NCI-H524 (cell line): ENCODE measurements at regions not wholly inside any gene's neighbourhood (a gene's known extent, or its start where the extent isn't known, plus 50 kb on each side); places are given as distances from the start of the nearest gene placed in this dataset.
"Not testable (repeated sequence)": the region's sequence is repeated elsewhere in the genome, so short reads cannot be mapped to it uniquely, and the experiment has no call there.

ENCODE experiments used
- DNase-seq, 2 experiments: peaks; one replicate each; lab custom pipeline; 2025; lab: John Stamatoyannopoulos, UW

- no peak for DNase-seq
Measured at GRCh38 chr7:10463701-10464100, 510.0 kb upstream of the PHF14 start.

DNA sequence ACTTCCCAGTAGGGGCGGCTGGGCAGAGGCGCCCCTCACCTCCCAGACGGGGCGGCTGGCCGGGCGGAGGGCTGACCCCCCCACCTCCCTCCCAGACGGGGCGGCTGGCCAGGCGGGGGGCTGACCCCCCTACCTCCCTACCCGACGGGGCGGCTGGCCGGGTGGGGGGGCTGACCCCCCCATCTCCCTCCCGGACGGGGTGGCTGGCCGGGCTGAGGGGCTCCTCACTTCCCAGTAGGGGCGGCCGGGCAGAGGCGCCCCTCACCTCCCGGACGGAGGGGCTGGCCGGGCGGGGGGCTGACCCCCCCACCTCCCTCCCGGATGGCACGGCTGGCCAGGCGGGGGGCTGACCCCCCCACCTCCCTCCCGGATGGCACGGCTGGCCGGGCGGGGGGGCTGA is 508.1 kb upstream of the PHF14 start:
- DNase-seq = not testable (repeated sequence)

- DNase-seq = no peak
Measured at GRCh38 chr7:10468908-10469307, 504.8 kb upstream of the PHF14 start.

- no peak for DNase-seq
Measured at GRCh38 chr7:10469476-10469875, 504.2 kb upstream of the PHF14 start.

- no peak for DNase-seq
Measured at GRCh38 chr7:10471280-10472058, 502.2 kb upstream of the PHF14 start.

- no peak for DNase-seq
Measured at GRCh38 chr7:10472115-10472514, 501.6 kb upstream of the PHF14 start.

DNA sequence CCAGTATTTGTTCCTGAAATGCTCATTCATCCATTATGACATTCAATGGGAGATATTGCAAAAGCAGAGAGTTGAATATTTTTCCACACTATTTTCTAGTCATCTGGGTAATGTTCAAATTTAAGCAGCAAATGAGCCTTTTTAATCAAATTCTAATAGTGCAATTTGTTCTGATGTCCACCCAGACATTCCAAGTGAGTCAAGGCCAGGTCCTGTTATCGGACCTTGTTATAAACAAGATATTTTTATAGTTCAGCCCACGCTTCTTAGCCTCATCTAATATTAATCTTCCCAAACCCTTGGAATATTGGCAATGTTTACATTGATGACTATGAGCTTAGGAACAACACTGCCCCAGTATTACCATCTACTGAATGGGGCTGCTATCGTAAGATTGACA is 500.1 kb upstream of the PHF14 start:
- no peak for DNase-seq

DNA sequence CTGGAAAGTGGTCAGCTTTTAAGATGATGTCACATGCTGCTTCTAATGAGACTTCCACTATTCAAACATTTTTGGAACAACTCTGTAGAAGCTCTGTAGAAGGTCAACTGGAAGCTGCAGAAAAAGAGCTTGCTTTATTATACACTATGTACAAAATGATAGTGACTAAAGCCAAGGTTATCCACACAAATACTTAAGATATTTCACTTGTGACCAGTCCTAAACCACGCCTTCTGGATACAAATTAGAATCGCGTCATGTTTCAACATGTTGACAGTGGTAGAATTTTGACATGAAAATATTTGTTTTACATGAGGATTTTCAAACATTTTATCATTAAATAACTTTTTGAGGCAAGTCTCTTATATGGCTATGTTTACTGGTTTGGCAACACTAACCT is 499.6 kb upstream of the PHF14 start:
- DNase-seq = no peak

DNA sequence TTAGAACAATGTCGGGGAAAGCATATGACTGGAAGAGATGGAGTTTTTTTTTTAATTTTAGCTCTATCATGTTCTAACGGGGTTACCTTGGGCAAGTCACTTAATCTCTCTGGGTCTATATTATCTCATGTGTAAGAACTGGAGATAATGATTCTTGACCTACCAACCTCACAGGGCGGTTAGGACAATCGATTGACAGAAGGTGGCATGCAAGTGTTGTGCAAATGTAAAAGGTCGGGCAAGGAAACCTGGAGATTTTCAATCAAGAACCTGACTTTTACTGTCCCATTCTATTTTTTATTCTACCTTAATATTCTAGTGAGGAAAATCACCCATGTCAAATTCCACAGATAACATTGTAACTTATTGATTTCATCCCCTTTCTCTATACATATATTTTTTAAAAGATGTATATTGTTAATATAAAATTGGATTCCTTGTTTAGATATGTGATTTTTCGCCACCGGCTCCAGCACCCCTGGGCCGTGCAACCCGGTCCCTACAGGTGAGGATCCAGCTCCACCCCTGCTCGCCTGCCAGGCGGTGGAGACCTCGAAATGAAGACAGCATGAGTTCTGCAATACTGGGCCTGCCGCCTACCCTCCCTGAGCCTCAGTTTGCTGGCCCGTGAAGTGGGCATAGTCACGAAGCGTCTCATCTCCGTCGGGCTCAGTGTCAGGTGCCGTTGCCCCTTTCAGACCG is 497.6 kb upstream of the PHF14 start:
- no peak for DNase-seq

DNA sequence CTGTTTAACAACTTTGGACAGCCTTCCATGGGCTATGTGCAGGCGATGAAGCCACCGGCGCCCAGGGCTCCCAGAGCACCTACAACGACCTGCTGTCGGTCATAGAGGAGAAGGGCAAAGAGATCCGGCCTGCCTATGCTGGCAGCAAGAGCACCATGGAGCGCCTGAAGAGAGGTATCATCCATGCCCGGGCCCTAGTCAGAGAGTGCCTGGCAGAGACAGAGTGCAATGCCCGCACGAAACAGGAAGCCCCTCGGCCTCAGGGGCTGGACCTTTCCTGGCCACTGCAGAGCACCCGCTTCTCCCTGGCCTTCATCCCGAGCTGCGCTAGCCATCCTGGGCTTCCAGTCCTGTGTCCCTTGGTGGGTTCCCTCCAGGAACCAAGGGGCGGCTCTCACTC is 497.0 kb upstream of the PHF14 start:
- DNase-seq = no peak

DNA sequence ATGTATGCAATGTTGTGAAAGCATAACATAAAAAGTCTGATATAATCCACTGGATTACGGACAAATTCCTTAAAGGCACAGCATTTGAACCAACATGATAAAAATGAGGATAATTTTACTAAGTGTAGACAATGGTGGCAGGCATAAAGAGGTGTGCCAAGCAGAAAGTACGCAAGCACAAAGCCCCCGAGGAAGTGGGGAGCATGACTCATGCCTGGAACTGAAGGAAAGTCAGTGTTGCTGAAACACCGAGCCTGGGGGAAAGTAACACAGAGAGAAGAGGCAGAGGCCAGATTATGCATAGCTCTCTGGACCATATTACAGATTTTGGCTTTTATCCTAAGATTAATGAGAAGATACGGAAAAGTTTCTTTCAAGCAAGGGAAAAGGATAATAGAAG is 490.0 kb upstream of the PHF14 start:
- DNase-seq = no peak

DNA sequence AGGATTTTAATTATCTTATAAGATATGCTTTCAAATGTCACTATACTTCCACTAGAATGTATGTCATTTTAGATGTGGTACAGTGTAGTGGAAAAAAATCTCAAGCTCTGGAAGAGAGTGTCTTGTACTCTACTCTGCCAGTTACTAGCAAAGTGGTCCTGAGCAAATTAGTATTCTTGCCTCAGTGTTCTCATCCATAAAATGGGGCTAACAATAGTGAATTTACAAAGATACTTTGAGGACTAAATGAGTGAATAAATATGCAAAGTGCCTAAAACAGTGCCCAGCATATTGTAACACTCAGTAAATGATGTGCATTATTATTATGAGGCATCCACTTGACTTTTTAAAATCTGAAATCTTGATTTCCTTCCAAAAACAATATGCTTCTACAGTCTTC is 488.9 kb upstream of the PHF14 start:
- DNase-seq = no peak

- not testable (repeated sequence) for DNase-seq
Measured at GRCh38 chr7:10501206-10501884, 472.3 kb upstream of the PHF14 start.

DNA sequence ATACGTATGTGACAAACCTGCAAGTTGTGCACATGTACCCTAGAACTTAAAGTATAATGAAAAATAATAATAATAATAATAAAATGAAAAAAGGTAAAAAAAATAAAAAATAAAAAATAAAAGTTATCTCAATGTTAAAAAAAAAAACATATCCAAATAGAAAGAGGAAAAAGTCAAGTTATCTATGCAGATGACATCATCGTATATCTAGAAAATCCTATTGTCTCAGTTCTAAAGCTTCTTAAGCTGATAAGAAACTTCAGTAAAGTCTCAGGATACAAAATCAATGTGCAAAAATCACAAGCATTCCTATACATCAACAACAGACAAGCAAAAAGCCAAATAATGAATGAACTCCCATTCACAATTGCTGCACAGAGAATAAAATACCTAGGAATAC is 466.6 kb upstream of the PHF14 start:
- DNase-seq = no peak

GRCh38 chr7:10521306-10521705 is 452.4 kb upstream of the PHF14 start:
- no peak for DNase-seq

DNA sequence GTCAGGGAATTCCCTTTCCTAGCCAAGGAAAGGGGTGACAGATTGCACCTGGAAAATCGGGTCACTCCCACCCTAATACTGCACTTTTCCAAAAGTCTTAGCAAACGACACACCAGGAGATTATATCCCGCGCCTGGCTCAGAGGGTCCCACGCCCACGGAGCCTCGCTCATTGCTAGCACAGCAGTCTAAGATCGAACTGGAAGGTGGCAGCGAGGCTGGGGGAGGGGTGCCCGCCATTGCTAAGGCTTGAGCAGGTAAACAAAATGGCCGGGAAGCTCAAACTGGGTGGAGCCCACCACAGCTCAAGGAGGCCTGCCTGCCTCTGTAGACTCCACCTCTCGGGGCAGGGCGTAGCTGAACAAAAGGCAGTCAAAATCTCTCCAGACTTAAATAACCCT is 440.2 kb upstream of the PHF14 start:
- not testable (repeated sequence) for DNase-seq

- no peak for DNase-seq
Measured at GRCh38 chr7:10536561-10536960, 437.1 kb upstream of the PHF14 start.

DNA sequence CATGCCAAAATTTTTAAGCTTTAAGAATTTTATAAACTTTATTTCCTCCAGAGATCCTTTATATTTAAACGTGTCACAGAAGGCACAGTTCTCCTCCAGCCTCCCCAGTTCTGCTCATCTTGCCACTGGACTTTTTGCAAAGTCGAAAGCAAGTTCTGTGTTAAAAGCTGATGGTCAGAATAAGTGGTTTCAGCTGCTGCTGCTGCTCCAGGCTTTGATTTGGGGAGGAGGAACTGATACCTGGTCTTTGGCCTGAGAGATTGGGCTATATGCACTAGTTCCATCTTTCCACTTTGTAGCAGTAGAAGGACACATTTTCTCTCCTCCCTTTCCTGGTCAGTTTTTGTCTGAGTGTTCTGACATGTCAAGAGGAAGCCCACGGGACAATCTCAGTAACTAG is 435.9 kb upstream of the PHF14 start:
- no peak for DNase-seq

- no peak for DNase-seq
Measured at GRCh38 chr7:10557375-10557774, 416.3 kb upstream of the PHF14 start.

- no peak for DNase-seq
Measured at GRCh38 chr7:10560497-10560896, 413.2 kb upstream of the PHF14 start.

GRCh38 chr7:10568891-10569290 is 404.8 kb upstream of the PHF14 start:
- no peak for DNase-seq

DNA sequence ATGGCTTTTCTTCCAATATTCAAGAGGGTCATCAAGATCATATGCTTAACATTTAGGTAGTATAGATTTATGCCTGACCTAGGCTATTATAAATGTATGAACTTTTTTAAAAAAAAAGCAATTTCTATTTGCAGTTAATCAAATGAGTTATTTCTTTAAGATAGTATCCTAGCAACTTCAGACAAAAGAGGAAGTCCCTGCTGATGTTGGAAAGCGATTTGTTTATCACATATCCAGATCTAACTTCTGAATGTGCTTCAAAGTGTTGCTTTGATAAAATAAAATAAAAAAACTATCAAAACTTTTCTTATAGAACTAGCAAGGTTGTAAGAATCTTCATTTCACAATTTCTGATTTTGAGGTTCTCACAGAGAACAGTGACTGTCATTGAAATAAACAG is 401.9 kb upstream of the PHF14 start:
- DNase-seq = no peak

DNA sequence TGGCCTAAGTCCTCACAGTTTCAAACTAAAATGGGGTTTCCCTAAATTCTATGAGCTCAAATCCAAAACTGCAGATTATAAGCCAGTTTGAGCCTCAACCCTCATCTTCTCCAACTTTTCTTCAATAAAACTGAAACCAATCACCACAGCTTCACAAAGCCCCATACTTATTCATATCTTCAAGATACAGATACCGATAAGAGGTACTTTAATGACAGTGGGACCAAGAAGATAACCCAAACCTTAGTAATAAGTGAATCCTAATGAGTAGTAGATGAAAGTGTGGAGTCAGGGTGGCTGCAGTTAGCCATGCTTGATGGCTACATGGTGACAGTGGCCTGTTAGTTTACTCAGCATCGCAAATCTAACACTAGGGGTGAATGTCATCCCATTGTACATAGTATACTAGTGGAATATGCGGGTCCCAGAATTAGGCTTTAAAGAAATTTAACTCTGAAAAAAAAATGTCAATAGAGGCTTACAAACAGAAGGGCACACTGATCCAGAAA is 395.8 kb upstream of the PHF14 start:
- no peak for DNase-seq
